OCI-LY7 (cell line): ENCODE measurements at regions not wholly inside any gene's neighbourhood (a gene's known extent, or its start where the extent isn't known, plus 50 kb on each side); places are given as distances from the start of the nearest gene placed in this dataset.

Source experiments
- BruUV-seq: library from RNA; stranded (reverse); fragments of 400-500 nt; replicated peaks from 2 replicates; lab custom pipeline; 2021; lab: Mats Ljungman, UMichigan
- CTCF ChIA-PET: fragments of 300-600 bp; sonication (Branson Sonifier 250); formaldehyde crosslinking; loops from one replicate; lab custom pipeline; 2022; ENCODE audit warnings: antibody characterized with exemption; ENCODE audit not compliant: unreplicated experiment; lab: Charles Lee
- POLR2A ChIA-PET: fragments of 300-600 bp; sonication (Branson Sonifier 250); formaldehyde crosslinking; loops from one replicate; lab custom pipeline; 2022; ENCODE audit warnings: antibody characterized with exemption; lab: Charles Lee
- DNase-seq: peaks from one replicate; pipeline ENCODE4 v3.0.0-alpha.2; 2015; ENCODE audit warnings: low spot score
- H2AFZ ChIP-seq: fragments of 200-600 bp; sonication (generic), shearing (Covaris generic); 2 replicates; pipeline ENCODE4 v1.6.1; 2014; ENCODE audit warnings: mild to moderate bottlenecking, antibody characterized with exemption, low read length, moderate library complexity
- H3K27ac ChIP-seq: fragments of 200-600 bp; sonication (generic); 2 replicates; pipeline ENCODE4 v1.5.1; 2014; ENCODE audit warnings: mixed run types, low read depth, mild to moderate bottlenecking, moderate library complexity, low read length, inconsistent platforms; ENCODE audit not compliant: poor library complexity, severe bottlenecking
- H3K36me3 ChIP-seq: fragments of 200-600 bp; sonication (generic); 2 replicates; pipeline ENCODE4 v1.6.1; 2014; ENCODE audit warnings: mild to moderate bottlenecking, antibody characterized with exemption, low read length, moderate library complexity, mixed read lengths; ENCODE audit not compliant: insufficient read depth
- H3K4me1 ChIP-seq: fragments of 200-600 bp; sonication (generic); 2 replicates; pipeline ENCODE4 v1.5.1; 2014; ENCODE audit warnings: mild to moderate bottlenecking, low read length; ENCODE audit not compliant: insufficient read depth, poor library complexity, severe bottlenecking
- H3K4me2 ChIP-seq: fragments of 200-600 bp; sonication (generic); 2 replicates; pipeline ENCODE4 v1.6.1; 2014; ENCODE audit warnings: mild to moderate bottlenecking, low read length
- H3K4me3 ChIP-seq: fragments of 200-600 bp; sonication (generic); 2 replicates; pipeline ENCODE4 v1.5.1; 2014; ENCODE audit warnings: mild to moderate bottlenecking, low read depth, low read length; ENCODE audit not compliant: poor library complexity, severe bottlenecking
- H3K79me2 ChIP-seq: fragments of 200-600 bp; sonication (generic); 2 replicates; pipeline ENCODE4 v1.6.1; 2016; ENCODE audit warnings: low read depth, mild to moderate bottlenecking, low read length, moderate library complexity, mixed read lengths; ENCODE audit not compliant: insufficient read depth
- H3K9me2 ChIP-seq: fragments of 200-600 bp; sonication (generic); 2 replicates; pipeline ENCODE4 v1.6.1; 2016; ENCODE audit warnings: mild to moderate bottlenecking, low read length, mixed read lengths; ENCODE audit not compliant: insufficient read depth
- H3K9me3 ChIP-seq: fragments of 200-600 bp; sonication (generic); 2 replicates; pipeline ENCODE4 v1.6.1; 2014; ENCODE audit warnings: mild to moderate bottlenecking, mixed run types, low read length, mixed read lengths
- H4K20me1 ChIP-seq: fragments of 200-600 bp; sonication (generic); 2 replicates; pipeline ENCODE4 v1.6.1; 2014; ENCODE audit warnings: mild to moderate bottlenecking, antibody characterized with exemption, low read length, moderate library complexity, mixed read lengths; ENCODE audit not compliant: insufficient read depth
- EZH2phosphoT487 ChIP-seq: fragments of 200-600 bp; sonication (generic); IDR thresholded peaks from 2 replicates; pipeline ENCODE4 v1.6.1; 2018; ENCODE audit warnings: low read depth, borderline replicate concordance, mild to moderate bottlenecking, mixed run types, antibody characterized with exemption, low read length, moderate library complexity, mixed read lengths
- intact Hi-C: fragments of 100-400 bp; cut with micrococcal nuclease; formaldehyde crosslinking; loops from one replicate; pipeline ENCODE4 v1.10.0; 2022; ENCODE audit not compliant: unreplicated experiment
- TF ChIP-seq, protein P1 (sequence below): fragments of 200-600 bp; sonication (generic); conservative IDR thresholded peaks from 2 replicates; pipeline ENCODE4 v1.5.1; 2014; ENCODE audit warnings: mild to moderate bottlenecking, antibody characterized with exemption, low read length, moderate library complexity, mixed read lengths

GRCh38 chr5:74469234-74469994 is 171.1 kb downstream of the ENC1 start:
- H2AFZ ChIP-seq: no peak overlapping the region
- intact Hi-C loops: no loop called here
- no peaks in the 10 kb centered on the region for H3K9me2 ChIP-seq
- TF ChIP-seq, protein P1, sequence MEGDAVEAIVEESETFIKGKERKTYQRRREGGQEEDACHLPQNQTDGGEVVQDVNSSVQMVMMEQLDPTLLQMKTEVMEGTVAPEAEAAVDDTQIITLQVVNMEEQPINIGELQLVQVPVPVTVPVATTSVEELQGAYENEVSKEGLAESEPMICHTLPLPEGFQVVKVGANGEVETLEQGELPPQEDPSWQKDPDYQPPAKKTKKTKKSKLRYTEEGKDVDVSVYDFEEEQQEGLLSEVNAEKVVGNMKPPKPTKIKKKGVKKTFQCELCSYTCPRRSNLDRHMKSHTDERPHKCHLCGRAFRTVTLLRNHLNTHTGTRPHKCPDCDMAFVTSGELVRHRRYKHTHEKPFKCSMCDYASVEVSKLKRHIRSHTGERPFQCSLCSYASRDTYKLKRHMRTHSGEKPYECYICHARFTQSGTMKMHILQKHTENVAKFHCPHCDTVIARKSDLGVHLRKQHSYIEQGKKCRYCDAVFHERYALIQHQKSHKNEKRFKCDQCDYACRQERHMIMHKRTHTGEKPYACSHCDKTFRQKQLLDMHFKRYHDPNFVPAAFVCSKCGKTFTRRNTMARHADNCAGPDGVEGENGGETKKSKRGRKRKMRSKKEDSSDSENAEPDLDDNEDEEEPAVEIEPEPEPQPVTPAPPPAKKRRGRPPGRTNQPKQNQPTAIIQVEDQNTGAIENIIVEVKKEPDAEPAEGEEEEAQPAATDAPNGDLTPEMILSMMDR: peak; percentile 36; the same call in 1 of the 2 replicates
- no peak for TF ChIP-seq EZH2phosphoT487
- no peaks in the 10 kb centered on the region for H3K9me3 ChIP-seq
- no peak overlapping the region for H3K27ac ChIP-seq
- H3K4me1 ChIP-seq: peaks cover 18% of the 10 kb centered on the region
- CTCF ChIA-PET: no interaction called here
- POLR2A ChIA-PET: interaction anchor here (0.8 to 1.2 kb wide), 3 partner anchors 10 to 22 kb away, joined by 3 to 5 read pairs (median 4); no protein-coding TSS in a partner anchor
- H4K20me1 ChIP-seq: no peaks in the 10 kb centered on the region
- H3K36me3 ChIP-seq: no peaks in the 10 kb centered on the region
- BruUV-seq: no TSS peak
- no peaks in the 10 kb centered on the region for H3K79me2 ChIP-seq
- no peak overlapping the region for H3K4me3 ChIP-seq
- no peak overlapping the region for H3K4me2 ChIP-seq
- DNase-seq: no peak

GRCh38 chr5:74468421-74468820 is 172.1 kb downstream of the ENC1 start:
- DNase-seq: no peak
- H2AFZ ChIP-seq: no peak overlapping the region
- H3K4me3 ChIP-seq: no peak overlapping the region
- H3K27ac ChIP-seq: no peak overlapping the region
- no peaks in the 10 kb centered on the region for H3K9me3 ChIP-seq
- no peak overlapping the region for H3K4me2 ChIP-seq
- H3K4me1 ChIP-seq: peaks cover 20% of the 10 kb centered on the region
- H3K79me2 ChIP-seq: no peaks in the 10 kb centered on the region
- H3K9me2 ChIP-seq: no peaks in the 10 kb centered on the region
- intact Hi-C loops: no loop called here
- POLR2A ChIA-PET: interaction anchor here (0.5 to 1.2 kb wide), 4 partner anchors 11 to 147 kb away, joined by 3 to 6 read pairs (median 4); no protein-coding TSS in a partner anchor
- CTCF ChIA-PET: no interaction called here
- BruUV-seq: no TSS peak
- TF ChIP-seq, protein P1: no peak
- H3K36me3 ChIP-seq: no peaks in the 10 kb centered on the region
- no peaks in the 10 kb centered on the region for H4K20me1 ChIP-seq

DNA sequence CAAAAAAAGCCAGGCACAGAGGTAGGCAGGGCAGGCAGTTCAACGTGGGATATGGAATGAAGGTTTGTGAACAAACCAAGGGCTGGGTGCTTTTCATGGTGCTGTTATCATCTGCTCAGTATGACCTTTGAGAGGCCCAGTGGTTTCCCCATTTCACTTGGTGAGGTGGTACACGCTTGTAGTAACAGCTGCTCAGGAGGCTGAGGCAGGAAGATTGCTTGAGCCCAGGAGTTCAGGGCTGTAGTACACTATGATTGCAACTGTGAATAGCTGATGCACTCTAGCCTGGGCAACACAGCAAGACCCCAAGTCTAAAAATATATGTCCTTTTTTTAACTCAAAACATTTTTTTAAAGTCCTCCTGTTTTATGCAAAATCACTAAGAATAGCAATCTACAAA is 174.8 kb downstream of the ENC1 start:
- Histone ChIP-seq H3K9me2 (no peaks in the 10 kb centered on the region), H3K27ac (peak overlapping the region; percentile 14), H3K4me2 (peak overlapping the region; percentile 52; the same call in 1 of the 2 replicates), H4K20me1 (no peaks in the 10 kb centered on the region), H2AFZ (0 out of 2 replicates have a peak overlapping the region, but pooled peaks have one; percentile 47), H3K4me1 (peaks cover 20% of the 10 kb centered on the region), H3K9me3 (no peaks in the 10 kb centered on the region), H3K79me2 (no peaks in the 10 kb centered on the region), H3K4me3 (no peak overlapping the region), H3K36me3 (no peaks in the 10 kb centered on the region)
- intact Hi-C loops: no loop called here
- DNase-seq: peak; percentile 16
- ChIA-PET POLR2A (interaction anchor here (1.0 to 2.1 kb wide), 2 partner anchors 26 to 175 kb away, joined by 3 to 9 read pairs; no protein-coding TSS in a partner anchor), CTCF (no interaction called here)
- TF ChIP-seq, protein P1: no peak
- no peak for TF ChIP-seq EZH2phosphoT487
- BruUV-seq: no TSS peak
